OCI-LY3 (cell line): ENCODE measurements at regions not wholly inside any gene's neighbourhood (a gene's known extent, or its start where the extent isn't known, plus 50 kb on each side); places are given as distances from the start of the nearest gene placed in this dataset.
"Not testable (repeated sequence)": the region's sequence is repeated elsewhere in the genome, so short reads cannot be mapped to it uniquely, and the experiment has no call there.

Source experiments
- EZH2phosphoT487 ChIP-seq: fragments of 200-600 bp; shearing (Covaris generic); IDR thresholded peaks from 2 replicates; pipeline ENCODE4 v1.6.1; 2018; ENCODE audit warnings: antibody characterized with exemption, mixed run types, low read depth
- TF ChIP-seq, protein P1 (sequence below): fragments of 200-600, 300-600 bp; sonication (generic); IDR thresholded peaks from 2 replicates; pipeline ENCODE4 v1.5.1; 2014; ENCODE audit warnings: antibody characterized with exemption, low read length, low read depth

DNA sequence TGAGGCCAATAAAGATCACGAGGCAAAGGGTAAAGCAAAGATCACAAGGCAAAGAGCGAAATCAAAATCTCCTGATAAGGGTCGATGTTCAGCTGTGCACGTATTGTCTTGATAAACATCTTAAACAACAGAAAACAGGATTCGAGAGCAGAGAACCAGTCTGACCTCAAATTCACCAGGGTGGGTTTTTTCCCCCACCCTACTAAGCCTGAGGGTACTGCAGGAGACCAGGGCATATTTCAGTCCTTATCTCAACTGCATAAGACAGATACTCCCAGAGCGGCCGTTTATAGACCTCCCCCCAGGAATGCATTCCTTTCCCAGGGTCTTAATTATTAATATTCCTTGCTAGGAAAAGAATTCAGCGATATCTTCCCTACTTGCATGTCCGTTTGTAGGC lies 97.5 kb upstream of the C14orf180 start:
- TF ChIP-seq, protein P1, sequence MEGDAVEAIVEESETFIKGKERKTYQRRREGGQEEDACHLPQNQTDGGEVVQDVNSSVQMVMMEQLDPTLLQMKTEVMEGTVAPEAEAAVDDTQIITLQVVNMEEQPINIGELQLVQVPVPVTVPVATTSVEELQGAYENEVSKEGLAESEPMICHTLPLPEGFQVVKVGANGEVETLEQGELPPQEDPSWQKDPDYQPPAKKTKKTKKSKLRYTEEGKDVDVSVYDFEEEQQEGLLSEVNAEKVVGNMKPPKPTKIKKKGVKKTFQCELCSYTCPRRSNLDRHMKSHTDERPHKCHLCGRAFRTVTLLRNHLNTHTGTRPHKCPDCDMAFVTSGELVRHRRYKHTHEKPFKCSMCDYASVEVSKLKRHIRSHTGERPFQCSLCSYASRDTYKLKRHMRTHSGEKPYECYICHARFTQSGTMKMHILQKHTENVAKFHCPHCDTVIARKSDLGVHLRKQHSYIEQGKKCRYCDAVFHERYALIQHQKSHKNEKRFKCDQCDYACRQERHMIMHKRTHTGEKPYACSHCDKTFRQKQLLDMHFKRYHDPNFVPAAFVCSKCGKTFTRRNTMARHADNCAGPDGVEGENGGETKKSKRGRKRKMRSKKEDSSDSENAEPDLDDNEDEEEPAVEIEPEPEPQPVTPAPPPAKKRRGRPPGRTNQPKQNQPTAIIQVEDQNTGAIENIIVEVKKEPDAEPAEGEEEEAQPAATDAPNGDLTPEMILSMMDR, result not testable (repeated sequence)
- not testable (repeated sequence) for TF ChIP-seq EZH2phosphoT487
